Stimulated activated CD8-positive, alpha-beta memory T cell treated with anti-CD3 and anti-CD28 coated beads, Interleukin-4, amount 100 ng/mL, for 48 hours (primary cell): ENCODE measurements at regions not wholly inside any gene's neighbourhood (a gene's known extent, or its start where the extent isn't known, plus 50 kb on each side); places are given as distances from the start of the nearest gene placed in this dataset.
"Not testable (repeated sequence)": the region's sequence is repeated elsewhere in the genome, so short reads cannot be mapped to it uniquely, and the experiment has no call there.

Experiments used
- DNase-seq: peaks from one replicate; pipeline ENCODE4 v3.0.0-alpha.2; 2020

GRCh38 chr3:82240322-82240721 is 478.9 kb upstream of the GBE1 start:
- DNase-seq = no peak

- no peak for DNase-seq
These were observed 474.8 kb upstream of the GBE1 start for GRCh38 chr3:82236257-82236656.

GRCh38 chr3:82229397-82229796 is 468.0 kb upstream of the GBE1 start:
- no peak for DNase-seq

GRCh38 chr3:82224661-82225060 is 463.2 kb upstream of the GBE1 start:
- no peak for DNase-seq

GRCh38 chr3:82222401-82222800 is 461.0 kb upstream of the GBE1 start:
- DNase-seq = no peak

GRCh38 chr3:82217571-82217970 is 456.1 kb upstream of the GBE1 start:
- no peak for DNase-seq

GRCh38 chr3:82208002-82208710 is 446.7 kb upstream of the GBE1 start:
- no peak for DNase-seq

GRCh38 chr3:82202269-82202668 is 440.8 kb upstream of the GBE1 start:
- DNase-seq = no peak

- DNase-seq = no peak
These were observed 439.9 kb upstream of the GBE1 start for GRCh38 chr3:82201316-82201715.

- DNase-seq = no peak
These were observed 436.6 kb upstream of the GBE1 start for GRCh38 chr3:82198009-82198408.

GRCh38 chr3:82196645-82197044 is 435.2 kb upstream of the GBE1 start:
- no peak for DNase-seq

GRCh38 chr3:82194870-82195269 is 433.4 kb upstream of the GBE1 start:
- no peak for DNase-seq

- no peak for DNase-seq
These were observed 424.6 kb upstream of the GBE1 start for GRCh38 chr3:82186017-82186416.

- DNase-seq = no peak
These were observed 417.8 kb upstream of the GBE1 start for GRCh38 chr3:82179291-82179690.

- DNase-seq = no peak
These were observed 416.8 kb upstream of the GBE1 start for GRCh38 chr3:82178291-82178690.

GRCh38 chr3:82177774-82178173 is 416.3 kb upstream of the GBE1 start:
- no peak for DNase-seq

- DNase-seq = no peak
These were observed 403.8 kb upstream of the GBE1 start for GRCh38 chr3:82165266-82165665.

- no peak for DNase-seq
These were observed 402.6 kb upstream of the GBE1 start for GRCh38 chr3:82163907-82164520.

GRCh38 chr3:82157952-82158351 is 396.5 kb upstream of the GBE1 start:
- no peak for DNase-seq

GRCh38 chr3:82153892-82154291 is 392.4 kb upstream of the GBE1 start:
- DNase-seq = not testable (repeated sequence)

GRCh38 chr3:82145742-82146141 is 384.3 kb upstream of the GBE1 start:
- no peak for DNase-seq

- no peak for DNase-seq
These were observed 383.4 kb upstream of the GBE1 start for GRCh38 chr3:82144811-82145210.

- DNase-seq = no peak
These were observed 382.4 kb upstream of the GBE1 start for GRCh38 chr3:82143661-82144412.

- DNase-seq = no peak
These were observed 380.1 kb upstream of the GBE1 start for GRCh38 chr3:82141592-82141991.
